ENCODE measurements at regions not wholly inside any gene's neighbourhood (a gene's known extent, or its start where the extent isn't known, plus 50 kb on each side); places are given as distances from the start of the nearest gene placed in this dataset.

DNA sequence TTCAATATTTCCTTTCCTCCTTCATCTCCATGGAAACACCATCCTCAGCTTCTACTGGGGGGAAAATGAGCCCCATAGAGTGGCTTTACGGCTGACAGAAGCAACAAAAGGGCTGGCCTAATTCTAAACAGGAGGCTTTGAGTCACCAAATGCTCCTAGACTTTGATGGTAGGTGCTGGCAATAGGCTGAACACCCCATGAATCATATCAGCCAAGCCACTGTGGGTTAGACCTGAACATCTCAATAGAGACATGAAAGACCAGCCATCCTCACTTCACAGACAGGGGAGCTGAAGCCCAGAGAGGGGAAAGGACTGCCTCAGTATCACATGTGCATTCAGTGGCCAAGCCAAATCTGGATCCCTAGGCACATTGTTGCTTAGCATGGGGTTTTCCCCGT lies 107.6 kb downstream of the AMER1 start:
- Histone ChIP-seq H3K36me3 (no peaks in the 10 kb centered on the region), H3K4me1 (no peaks in the 10 kb centered on the region), H3K27me3 (no peaks in the 10 kb centered on the region), H3K9me3 (no peaks in the 10 kb centered on the region), H3K4me3 (no peak overlapping the region), H3K27ac (no peak overlapping the region)
- DNase-seq (ENCODE audit: low spot score in 2 of 2): no peak
- 56% methylated on average over 2 of the region's 2 CpGs for WGBS
- TF ChIP-seq POLR2A (IDR thresholded peaks at IDR 0.05): no peak
- no peak for TF ChIP-seq EP300 (IDR thresholded peaks at IDR 0.05)
- TF ChIP-seq, protein P1, sequence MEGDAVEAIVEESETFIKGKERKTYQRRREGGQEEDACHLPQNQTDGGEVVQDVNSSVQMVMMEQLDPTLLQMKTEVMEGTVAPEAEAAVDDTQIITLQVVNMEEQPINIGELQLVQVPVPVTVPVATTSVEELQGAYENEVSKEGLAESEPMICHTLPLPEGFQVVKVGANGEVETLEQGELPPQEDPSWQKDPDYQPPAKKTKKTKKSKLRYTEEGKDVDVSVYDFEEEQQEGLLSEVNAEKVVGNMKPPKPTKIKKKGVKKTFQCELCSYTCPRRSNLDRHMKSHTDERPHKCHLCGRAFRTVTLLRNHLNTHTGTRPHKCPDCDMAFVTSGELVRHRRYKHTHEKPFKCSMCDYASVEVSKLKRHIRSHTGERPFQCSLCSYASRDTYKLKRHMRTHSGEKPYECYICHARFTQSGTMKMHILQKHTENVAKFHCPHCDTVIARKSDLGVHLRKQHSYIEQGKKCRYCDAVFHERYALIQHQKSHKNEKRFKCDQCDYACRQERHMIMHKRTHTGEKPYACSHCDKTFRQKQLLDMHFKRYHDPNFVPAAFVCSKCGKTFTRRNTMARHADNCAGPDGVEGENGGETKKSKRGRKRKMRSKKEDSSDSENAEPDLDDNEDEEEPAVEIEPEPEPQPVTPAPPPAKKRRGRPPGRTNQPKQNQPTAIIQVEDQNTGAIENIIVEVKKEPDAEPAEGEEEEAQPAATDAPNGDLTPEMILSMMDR (IDR thresholded peaks at IDR 0.05): no peak
- no peak for TF ChIP-seq POLR2AphosphoS5 (IDR thresholded peaks at IDR 0.05)

- H3K36me3 ChIP-seq: no peaks in the 10 kb centered on the region
- H3K4me3 ChIP-seq: no peak overlapping the region
- DNase-seq (ENCODE audit: low spot score in 2 of 2): no peak
- TF ChIP-seq, protein P1 (IDR thresholded peaks at IDR 0.05): peak in 1 of 2 donors; percentile 13
- TF ChIP-seq POLR2AphosphoS5 (IDR thresholded peaks at IDR 0.05) (no peak), POLR2A (IDR thresholded peaks at IDR 0.05) (no peak)
- no peaks in the 10 kb centered on the region for H3K9me3 ChIP-seq
- no peaks in the 10 kb centered on the region for H3K4me1 ChIP-seq
- WGBS: 0% methylated on average over 2 of the region's 2 CpGs
- no peak overlapping the region for H3K27ac ChIP-seq
- H3K27me3 ChIP-seq: no peaks in the 10 kb centered on the region
These were observed 111.7 kb downstream of the AMER1 start for GRCh38 chrX:64093761-64094160.
